ENCODE measurements at regions not wholly inside any gene's neighbourhood (a gene's known extent, or its start where the extent isn't known, plus 50 kb on each side); places are given as distances from the start of the nearest gene placed in this dataset.

GRCh38 chr1:25049190-25049589 is 119.1 kb upstream of the RUNX3 start:
- H2BK15ac ChIP-seq (ENCODE audit: low read depth, poor library complexity, severe bottlenecking): no peak overlapping the region
- H2BK12ac ChIP-seq (ENCODE audit: low read length in 2 of 2): no peak overlapping the region
- H3K23ac ChIP-seq (ENCODE audit: low read length in 2 of 2): no peak overlapping the region
- H3K4me3 ChIP-seq (ENCODE audit: insufficient read depth in 1 of 2, low read depth in 1 of 2, low read length in 2 of 2): no peak overlapping the region
- no peak overlapping the region for H2BK5ac ChIP-seq (ENCODE audit: low read depth, low read length, poor library complexity, severe bottlenecking)
- no peaks in the 10 kb centered on the region for H3K36me3 ChIP-seq (ENCODE audit: control insufficient read depth in 1 of 2, insufficient read depth in 2 of 2, low read depth in 1 of 2, low read length in 2 of 2)
- H2AK5ac ChIP-seq (ENCODE audit: low read length, severe bottlenecking): no peak overlapping the region
- no peak overlapping the region for H3K27ac ChIP-seq (ENCODE audit: low read length, poor library complexity, severe bottlenecking)
- no peak overlapping the region for H4K8ac ChIP-seq (ENCODE audit: low read length)
- no peak for DNase-seq
- H3K27me3 ChIP-seq (ENCODE audit: control insufficient read depth in 1 of 2, insufficient read depth in 1 of 2, low read length in 2 of 2): peaks cover 79 to 88% of the 10 kb centered on the region in 2 experiments
- no peaks in the 10 kb centered on the region for H3K9me3 ChIP-seq (ENCODE audit: control insufficient read depth, low read length)
- H3K4me1 ChIP-seq (ENCODE audit: control insufficient read depth, insufficient read depth, low read depth, low read length): no peaks in the 10 kb centered on the region
- H3K4ac ChIP-seq (ENCODE audit: low read depth in 1 of 2, low read length in 2 of 2): no peak overlapping the region
- 50% methylated on average over 2 of the region's 2 CpGs for WGBS
- no peaks in the 10 kb centered on the region for H3K79me1 ChIP-seq (replicated peaks; ENCODE audit: low read length, poor library complexity, severe bottlenecking)
- H3K9ac ChIP-seq (ENCODE audit: low read length): no peak overlapping the region
- no peak overlapping the region for H3K14ac ChIP-seq (ENCODE audit: low read length in 2 of 2)
- H2BK120ac ChIP-seq (ENCODE audit: low read depth, low read length): no peak overlapping the region
- H2AFZ ChIP-seq (ENCODE audit: low read depth, low read length): no peak overlapping the region
- no peak overlapping the region for H4K91ac ChIP-seq (ENCODE audit: low read length)
- no peak overlapping the region for H3K18ac ChIP-seq (ENCODE audit: low read depth in 1 of 2, low read length in 2 of 2)
- no peak overlapping the region for H3K4me2 ChIP-seq (ENCODE audit: low read length, poor library complexity, severe bottlenecking)

GRCh38 chr1:25048728-25049127 is 118.7 kb upstream of the RUNX3 start:
- no peak overlapping the region for H2AFZ ChIP-seq (ENCODE audit: low read depth, low read length)
- no peaks in the 10 kb centered on the region for H3K36me3 ChIP-seq (ENCODE audit: control insufficient read depth in 1 of 2, insufficient read depth in 2 of 2, low read depth in 1 of 2, low read length in 2 of 2)
- no peak overlapping the region for H3K9ac ChIP-seq (ENCODE audit: low read length)
- H4K91ac ChIP-seq (ENCODE audit: low read length): no peak overlapping the region
- no peak overlapping the region for H2BK5ac ChIP-seq (ENCODE audit: low read depth, low read length, poor library complexity, severe bottlenecking)
- WGBS: 77% methylated on average over 6 of the region's 6 CpGs
- DNase-seq: no peak
- no peaks in the 10 kb centered on the region for H3K4me1 ChIP-seq (ENCODE audit: control insufficient read depth, insufficient read depth, low read depth, low read length)
- H3K18ac ChIP-seq (ENCODE audit: low read depth in 1 of 2, low read length in 2 of 2): no peak overlapping the region
- H3K27me3 ChIP-seq (ENCODE audit: control insufficient read depth in 1 of 2, insufficient read depth in 1 of 2, low read length in 2 of 2): peaks cover 79 to 89% of the 10 kb centered on the region in 2 experiments
- H3K4ac ChIP-seq (ENCODE audit: low read depth in 1 of 2, low read length in 2 of 2): no peak overlapping the region
- no peak overlapping the region for H2AK5ac ChIP-seq (ENCODE audit: low read length, severe bottlenecking)
- no peak overlapping the region for H2BK15ac ChIP-seq (ENCODE audit: low read depth, poor library complexity, severe bottlenecking)
- H3K27ac ChIP-seq (ENCODE audit: low read length, poor library complexity, severe bottlenecking): no peak overlapping the region
- H3K14ac ChIP-seq (ENCODE audit: low read length in 2 of 2): no peak overlapping the region
- no peak overlapping the region for H3K4me2 ChIP-seq (ENCODE audit: low read length, poor library complexity, severe bottlenecking)
- no peak overlapping the region for H3K4me3 ChIP-seq (ENCODE audit: insufficient read depth in 1 of 2, low read depth in 1 of 2, low read length in 2 of 2)
- no peaks in the 10 kb centered on the region for H3K79me1 ChIP-seq (replicated peaks; ENCODE audit: low read length, poor library complexity, severe bottlenecking)
- no peak overlapping the region for H3K23ac ChIP-seq (ENCODE audit: low read length in 2 of 2)
- peaks cover 1% of the 10 kb centered on the region for H3K9me3 ChIP-seq (ENCODE audit: control insufficient read depth, low read length)
- H2BK12ac ChIP-seq (ENCODE audit: low read length in 2 of 2): no peak overlapping the region
- no peak overlapping the region for H2BK120ac ChIP-seq (ENCODE audit: low read depth, low read length)
- no peak overlapping the region for H4K8ac ChIP-seq (ENCODE audit: low read length)

- Histone ChIP-seq H3K14ac (ENCODE audit: low read length in 2 of 2) (no peak overlapping the region), H3K79me1 (replicated peaks; ENCODE audit: low read length, poor library complexity, severe bottlenecking) (no peaks in the 10 kb centered on the region), H3K36me3 (ENCODE audit: control insufficient read depth in 1 of 2, insufficient read depth in 2 of 2, low read depth in 1 of 2, low read length in 2 of 2) (no peaks in the 10 kb centered on the region), H3K27ac (ENCODE audit: low read length, poor library complexity, severe bottlenecking) (no peak overlapping the region), H3K9ac (ENCODE audit: low read length) (no peak overlapping the region), H2AFZ (ENCODE audit: low read depth, low read length) (no peak overlapping the region), H2AK5ac (ENCODE audit: low read length, severe bottlenecking) (no peak overlapping the region), H3K4me1 (ENCODE audit: control insufficient read depth, insufficient read depth, low read depth, low read length) (no peaks in the 10 kb centered on the region), H3K23ac (ENCODE audit: low read length in 2 of 2) (no peak overlapping the region), H3K4me3 (ENCODE audit: insufficient read depth in 1 of 2, low read depth in 1 of 2, low read length in 2 of 2) (no peak overlapping the region), H4K91ac (ENCODE audit: low read length) (no peak overlapping the region), H3K9me3 (ENCODE audit: control insufficient read depth, low read length) (peaks cover 6% of the 10 kb centered on the region), H3K4me2 (ENCODE audit: low read length, poor library complexity, severe bottlenecking) (no peak overlapping the region), H3K27me3 (ENCODE audit: control insufficient read depth in 1 of 2, insufficient read depth in 1 of 2, low read length in 2 of 2) (peaks cover 78 to 87% of the 10 kb centered on the region in 2 experiments), H2BK15ac (ENCODE audit: low read depth, poor library complexity, severe bottlenecking) (no peak overlapping the region), H2BK12ac (ENCODE audit: low read length in 2 of 2) (no peak overlapping the region), H2BK5ac (ENCODE audit: low read depth, low read length, poor library complexity, severe bottlenecking) (no peak overlapping the region), H3K4ac (ENCODE audit: low read depth in 1 of 2, low read length in 2 of 2) (no peak overlapping the region), H3K18ac (ENCODE audit: low read depth in 1 of 2, low read length in 2 of 2) (no peak overlapping the region), H2BK120ac (ENCODE audit: low read depth, low read length) (no peak overlapping the region), H4K8ac (ENCODE audit: low read length) (no peak overlapping the region)
- DNase-seq: no peak
- WGBS: 79% methylated on average over 11 of the region's 11 CpGs
Observed at GRCh38 chr1:25047506-25048240, 117.6 kb upstream of the RUNX3 start.

GRCh38 chr1:25046194-25046532 is 116.1 kb upstream of the RUNX3 start:
- 65% methylated on average over 8 of the region's 8 CpGs for WGBS
- Histone ChIP-seq H3K4me2 (ENCODE audit: low read length, poor library complexity, severe bottlenecking) (no peak overlapping the region), H3K4me3 (ENCODE audit: insufficient read depth in 1 of 2, low read depth in 1 of 2, low read length in 2 of 2) (no peak overlapping the region), H3K79me1 (replicated peaks; ENCODE audit: low read length, poor library complexity, severe bottlenecking) (no peaks in the 10 kb centered on the region), H3K18ac (ENCODE audit: low read depth in 1 of 2, low read length in 2 of 2) (no peak overlapping the region), H4K8ac (ENCODE audit: low read length) (no peak overlapping the region), H3K4me1 (ENCODE audit: control insufficient read depth, insufficient read depth, low read depth, low read length) (no peaks in the 10 kb centered on the region), H3K9ac (ENCODE audit: low read length) (no peak overlapping the region), H2BK120ac (ENCODE audit: low read depth, low read length) (no peak overlapping the region), H3K4ac (ENCODE audit: low read depth in 1 of 2, low read length in 2 of 2) (no peak overlapping the region), H2BK5ac (ENCODE audit: low read depth, low read length, poor library complexity, severe bottlenecking) (no peak overlapping the region), H3K27me3 (ENCODE audit: control insufficient read depth in 1 of 2, insufficient read depth in 1 of 2, low read length in 2 of 2) (peaks cover 74 to 87% of the 10 kb centered on the region in 2 experiments), H2AFZ (ENCODE audit: low read depth, low read length) (no peak overlapping the region), H3K9me3 (ENCODE audit: control insufficient read depth, low read length) (peaks cover 6% of the 10 kb centered on the region), H3K14ac (ENCODE audit: low read length in 2 of 2) (no peak overlapping the region), H2AK5ac (ENCODE audit: low read length, severe bottlenecking) (no peak overlapping the region), H3K23ac (ENCODE audit: low read length in 2 of 2) (no peak overlapping the region), H3K36me3 (ENCODE audit: control insufficient read depth in 1 of 2, insufficient read depth in 2 of 2, low read depth in 1 of 2, low read length in 2 of 2) (no peaks in the 10 kb centered on the region), H4K91ac (ENCODE audit: low read length) (no peak overlapping the region), H3K27ac (ENCODE audit: low read length, poor library complexity, severe bottlenecking) (no peak overlapping the region), H2BK15ac (ENCODE audit: low read depth, poor library complexity, severe bottlenecking) (no peak overlapping the region), H2BK12ac (ENCODE audit: low read length in 2 of 2) (no peak overlapping the region)
- no peak for DNase-seq

Data from mesenchymal stem cell (in vitro differentiated cells and primary cell).